ENCODE measurements at regions not wholly inside any gene's neighbourhood (a gene's known extent, or its start where the extent isn't known, plus 50 kb on each side); places are given as distances from the start of the nearest gene placed in this dataset.

DNA sequence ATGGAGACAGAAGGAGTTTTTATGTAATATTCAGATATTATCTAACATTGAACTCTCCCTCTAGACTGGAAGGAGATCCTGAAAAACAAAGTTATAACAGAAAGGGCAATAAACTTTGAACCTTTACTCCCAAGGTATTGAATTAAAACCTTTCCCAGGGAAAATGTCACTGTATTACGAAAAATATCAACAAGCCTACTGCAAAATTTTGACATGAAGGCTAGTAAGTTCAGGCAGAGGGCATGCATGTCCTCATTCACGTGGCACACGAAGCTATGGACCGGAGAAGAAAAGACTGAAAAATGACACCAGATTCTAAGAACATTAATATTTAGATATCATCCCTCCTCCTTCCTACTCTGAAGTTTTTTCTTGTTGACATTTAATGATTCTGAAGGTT is 638.8 kb downstream of the LRRC70 start:
- no peaks in the 10 kb centered on the region for H3K36me3 ChIP-seq (ENCODE audit: insufficient read depth)
- H2AFZ ChIP-seq (ENCODE audit: low read depth) = no peak overlapping the region
- no peak overlapping the region for H3K4me2 ChIP-seq
- H3K9ac ChIP-seq = no peak overlapping the region
- no peaks in the 10 kb centered on the region for H3K79me2 ChIP-seq (ENCODE audit: insufficient read depth, low read depth)
- no peaks in the 10 kb centered on the region for H4K20me1 ChIP-seq (ENCODE audit: insufficient read depth)
- no peak overlapping the region for H3K27ac ChIP-seq
- no peak overlapping the region for H3K4me3 ChIP-seq (IDR thresholded peaks at IDR 0.05; ENCODE audit: insufficient read depth, low read depth, low read length)
- TF ChIP-seq, protein P1, sequence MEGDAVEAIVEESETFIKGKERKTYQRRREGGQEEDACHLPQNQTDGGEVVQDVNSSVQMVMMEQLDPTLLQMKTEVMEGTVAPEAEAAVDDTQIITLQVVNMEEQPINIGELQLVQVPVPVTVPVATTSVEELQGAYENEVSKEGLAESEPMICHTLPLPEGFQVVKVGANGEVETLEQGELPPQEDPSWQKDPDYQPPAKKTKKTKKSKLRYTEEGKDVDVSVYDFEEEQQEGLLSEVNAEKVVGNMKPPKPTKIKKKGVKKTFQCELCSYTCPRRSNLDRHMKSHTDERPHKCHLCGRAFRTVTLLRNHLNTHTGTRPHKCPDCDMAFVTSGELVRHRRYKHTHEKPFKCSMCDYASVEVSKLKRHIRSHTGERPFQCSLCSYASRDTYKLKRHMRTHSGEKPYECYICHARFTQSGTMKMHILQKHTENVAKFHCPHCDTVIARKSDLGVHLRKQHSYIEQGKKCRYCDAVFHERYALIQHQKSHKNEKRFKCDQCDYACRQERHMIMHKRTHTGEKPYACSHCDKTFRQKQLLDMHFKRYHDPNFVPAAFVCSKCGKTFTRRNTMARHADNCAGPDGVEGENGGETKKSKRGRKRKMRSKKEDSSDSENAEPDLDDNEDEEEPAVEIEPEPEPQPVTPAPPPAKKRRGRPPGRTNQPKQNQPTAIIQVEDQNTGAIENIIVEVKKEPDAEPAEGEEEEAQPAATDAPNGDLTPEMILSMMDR (conservative IDR thresholded peaks at IDR 0.05; ENCODE audit: low read depth, low read length) = no peak
- H3K27me3 ChIP-seq (ENCODE audit: insufficient read depth, low read depth) = no peaks in the 10 kb centered on the region
- no peaks in the 10 kb centered on the region for H3K4me1 ChIP-seq (ENCODE audit: low read depth, poor library complexity, severe bottlenecking)

DNA sequence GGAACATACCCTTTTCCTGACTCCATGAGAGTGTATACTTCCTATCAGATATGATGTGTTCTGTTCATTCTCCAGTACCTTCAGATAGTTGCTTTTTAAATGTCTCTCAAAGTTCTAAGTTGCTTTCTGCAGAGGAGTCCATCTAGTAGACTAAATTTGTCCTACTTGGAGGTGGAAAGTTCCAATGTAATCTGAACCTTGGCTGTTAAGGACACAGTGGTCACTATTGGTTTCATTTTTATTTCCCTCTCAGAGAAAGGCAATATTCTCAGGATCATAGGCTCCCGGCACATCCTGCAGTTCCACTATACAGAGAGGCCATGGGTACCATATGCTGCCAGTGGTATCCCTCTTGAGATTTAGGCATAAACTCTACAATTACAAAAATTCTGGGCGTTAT is 634.6 kb downstream of the LRRC70 start:
- TF ChIP-seq, protein P1 (conservative IDR thresholded peaks at IDR 0.05; ENCODE audit: low read depth, low read length) = no peak
- Histone ChIP-seq H2AFZ (ENCODE audit: low read depth) (no peak overlapping the region), H4K20me1 (ENCODE audit: insufficient read depth) (no peaks in the 10 kb centered on the region)

DNA sequence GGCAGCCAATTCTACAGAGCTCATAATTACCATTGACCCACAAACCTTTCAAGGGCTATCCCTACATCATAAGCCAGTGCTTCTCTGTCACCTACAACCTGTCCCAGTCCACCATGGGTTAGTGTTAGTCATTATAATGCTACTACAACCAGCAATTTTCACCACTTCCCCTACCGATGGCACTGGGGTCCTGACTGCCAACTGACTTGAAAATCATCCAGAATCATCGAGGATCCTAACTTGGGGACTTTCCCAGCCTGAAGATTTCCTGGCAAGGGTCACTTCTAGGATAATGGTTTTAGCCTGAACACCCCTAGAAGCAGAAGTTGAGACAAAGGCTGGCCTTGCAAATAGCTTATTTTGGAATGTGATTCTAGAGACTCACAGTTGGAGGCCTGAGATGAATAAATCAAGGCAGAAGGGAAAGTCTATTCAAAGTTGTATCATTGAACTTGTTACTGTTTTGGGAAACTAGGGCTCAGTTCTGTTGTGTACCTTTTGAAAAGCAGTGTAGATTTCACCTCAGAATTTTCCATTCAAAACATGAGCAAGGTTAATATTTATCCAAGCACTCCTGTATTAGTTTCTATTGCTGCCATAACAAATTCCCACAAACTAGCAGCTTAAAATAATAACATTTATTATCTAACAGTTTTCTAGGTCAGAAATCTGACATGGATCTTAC is 633.0 kb downstream of the LRRC70 start:
- Histone ChIP-seq H3K4me1 (ENCODE audit: low read depth, poor library complexity, severe bottlenecking) (no peaks in the 10 kb centered on the region), H3K27ac (no peak overlapping the region), H3K27me3 (ENCODE audit: insufficient read depth, low read depth) (no peaks in the 10 kb centered on the region), H3K79me2 (ENCODE audit: insufficient read depth, low read depth) (no peaks in the 10 kb centered on the region), H3K4me2 (no peak overlapping the region), H3K9ac (no peak overlapping the region), H2AFZ (ENCODE audit: low read depth) (no peak overlapping the region), H3K4me3 (IDR thresholded peaks at IDR 0.05; ENCODE audit: insufficient read depth, low read depth, low read length) (no peak overlapping the region), H3K36me3 (ENCODE audit: insufficient read depth) (no peaks in the 10 kb centered on the region), H4K20me1 (ENCODE audit: insufficient read depth) (no peaks in the 10 kb centered on the region)
- TF ChIP-seq, protein P1 (conservative IDR thresholded peaks at IDR 0.05; ENCODE audit: low read depth, low read length) = no peak

More for the DNA sequence above, 634.6 kb downstream of the LRRC70 start:
- Histone ChIP-seq H3K4me1 (ENCODE audit: low read depth, poor library complexity, severe bottlenecking) (no peaks in the 10 kb centered on the region), H3K27ac (no peak overlapping the region), H3K27me3 (ENCODE audit: insufficient read depth, low read depth) (no peaks in the 10 kb centered on the region), H3K9ac (no peak overlapping the region), H3K4me2 (no peak overlapping the region), H3K79me2 (ENCODE audit: insufficient read depth, low read depth) (no peaks in the 10 kb centered on the region), H3K36me3 (ENCODE audit: insufficient read depth) (no peaks in the 10 kb centered on the region), H3K4me3 (IDR thresholded peaks at IDR 0.05; ENCODE audit: insufficient read depth, low read depth, low read length) (no peak overlapping the region)

DNA sequence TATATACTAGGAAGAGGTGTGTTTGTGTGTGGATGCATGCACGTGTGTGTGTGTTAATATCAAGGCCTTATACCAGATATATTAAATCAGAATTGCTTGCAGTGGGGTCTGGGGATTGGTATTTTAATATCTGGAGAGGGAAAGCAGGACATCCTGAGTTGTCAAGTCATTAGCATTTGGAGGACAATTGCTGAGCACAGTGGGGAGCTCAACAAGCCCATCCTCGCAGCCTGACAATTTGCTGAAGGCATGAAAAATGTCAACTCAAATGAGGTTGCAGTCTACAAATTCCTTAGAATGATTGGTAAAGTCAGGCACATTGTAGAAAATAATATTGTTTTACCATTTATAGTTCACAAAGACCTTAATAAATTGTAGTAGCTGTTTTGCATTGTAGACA is 627.4 kb downstream of the LRRC70 start:
- Histone ChIP-seq H4K20me1 (ENCODE audit: insufficient read depth) (no peaks in the 10 kb centered on the region), H3K9ac (no peak overlapping the region), H3K4me2 (no peak overlapping the region), H3K79me2 (ENCODE audit: insufficient read depth, low read depth) (no peaks in the 10 kb centered on the region), H3K27me3 (ENCODE audit: insufficient read depth, low read depth) (no peaks in the 10 kb centered on the region), H3K4me1 (ENCODE audit: low read depth, poor library complexity, severe bottlenecking) (no peaks in the 10 kb centered on the region), H3K27ac (no peak overlapping the region), H2AFZ (ENCODE audit: low read depth) (no peak overlapping the region), H3K4me3 (IDR thresholded peaks at IDR 0.05; ENCODE audit: insufficient read depth, low read depth, low read length) (no peak overlapping the region), H3K36me3 (ENCODE audit: insufficient read depth) (no peaks in the 10 kb centered on the region)
- TF ChIP-seq, protein P1 (conservative IDR thresholded peaks at IDR 0.05; ENCODE audit: low read depth, low read length) = no peak
